Natural killer cell treated with Interleukin-12 subunit alpha and Interleukin-12 subunit beta and Interleukin-15 and Interleukin-18, amount 100 ng/mL, for 72 hours (primary cell): ENCODE measurements at regions not wholly inside any gene's neighbourhood (a gene's known extent, or its start where the extent isn't known, plus 50 kb on each side); places are given as distances from the start of the nearest gene placed in this dataset.

Source experiments
- ATAC-seq, 2 donors: fragments of 150-1000 bp; cut with Tn5 transposase in 1 of 2; sonication (Bioruptor Pico), chemical (Tn5 transposase) in 1 of 2; 2 replicates each; pipeline ENCODE4 v1.10.0; 2021
- DNase-seq: peaks from one replicate; pipeline ENCODE4 v3.0.0; 2022; ENCODE audit warnings: low spot score
- H3K27ac Mint-ChIP-seq, 2 donors: 1 replicate in 1 of 2; 2 replicates in 1 of 2; pipeline ENCODE4 v1.8.0; 2022; ENCODE audit warnings: mixed read lengths in 2 of 2, mild to moderate bottlenecking in 1 of 2, moderate library complexity in 1 of 2
- H3K27me3 Mint-ChIP-seq, 2 donors: 1 replicate in 1 of 2; 2 replicates in 1 of 2; pipeline ENCODE4 v1.8.0; 2022; ENCODE audit warnings: mixed read lengths in 2 of 2
- H3K36me3 Mint-ChIP-seq: one replicate; pipeline ENCODE4 v1.8.0; 2022; ENCODE audit warnings: mixed read lengths
- H3K4me1 Mint-ChIP-seq, 2 donors: 1 replicate in 1 of 2; 2 replicates in 1 of 2; pipeline ENCODE4 v1.8.0; 2022; ENCODE audit warnings: low read depth in 2 of 2, mixed read lengths in 2 of 2, mild to moderate bottlenecking in 1 of 2
- H3K4me3 Mint-ChIP-seq: one replicate; pipeline ENCODE4 v1.8.0; 2022; ENCODE audit warnings: mixed read lengths
- H3K9me3 Mint-ChIP-seq: 2 replicates; pipeline ENCODE4 v1.8.0; 2022; ENCODE audit warnings: mixed read lengths

GRCh38 chr4:156241896-156242295, 288.2 kb upstream of the CTSO start:
- Mint-ChIP-seq H3K4me1 (no peaks in the 10 kb centered on the region), H3K9me3 (peaks cover 15% of the 10 kb centered on the region), H3K4me3 (no peak overlapping the region), H3K27ac (no peak overlapping the region), H3K27me3 (no peaks in the 10 kb centered on the region), H3K36me3 (peaks cover 6% of the 10 kb centered on the region)
- DNase-seq: no peak
- no peak for ATAC-seq

DNA sequence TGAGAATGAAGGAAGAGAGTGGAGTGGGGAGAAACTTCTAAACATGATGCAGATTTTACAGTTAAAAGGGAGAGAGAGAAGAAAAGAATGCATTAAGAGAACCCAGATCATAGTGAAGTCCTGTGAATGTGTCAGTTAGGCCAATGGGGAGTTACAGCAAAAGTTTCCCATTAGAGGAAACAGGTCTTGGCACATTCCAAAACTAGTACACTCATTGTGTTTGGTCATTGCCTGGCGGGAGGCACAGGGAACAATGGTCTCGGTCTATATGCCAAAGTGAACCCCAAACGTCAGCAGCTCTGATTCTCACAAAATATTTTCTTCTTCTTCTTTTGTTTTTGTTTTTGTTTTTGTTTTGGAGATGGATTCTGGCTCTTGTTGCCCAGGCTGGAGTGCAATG, 284.5 kb upstream of the CTSO start:
- peaks cover 14% of the 10 kb centered on the region for H3K9me3 Mint-ChIP-seq
- DNase-seq (no peak), ATAC-seq (no peak)
- no peak overlapping the region for H3K27ac Mint-ChIP-seq
- no peaks in the 10 kb centered on the region for H3K4me1 Mint-ChIP-seq
- H3K4me3 Mint-ChIP-seq: no peak overlapping the region
- H3K27me3 Mint-ChIP-seq: no peaks in the 10 kb centered on the region
- H3K36me3 Mint-ChIP-seq: peaks cover 6% of the 10 kb centered on the region

DNA sequence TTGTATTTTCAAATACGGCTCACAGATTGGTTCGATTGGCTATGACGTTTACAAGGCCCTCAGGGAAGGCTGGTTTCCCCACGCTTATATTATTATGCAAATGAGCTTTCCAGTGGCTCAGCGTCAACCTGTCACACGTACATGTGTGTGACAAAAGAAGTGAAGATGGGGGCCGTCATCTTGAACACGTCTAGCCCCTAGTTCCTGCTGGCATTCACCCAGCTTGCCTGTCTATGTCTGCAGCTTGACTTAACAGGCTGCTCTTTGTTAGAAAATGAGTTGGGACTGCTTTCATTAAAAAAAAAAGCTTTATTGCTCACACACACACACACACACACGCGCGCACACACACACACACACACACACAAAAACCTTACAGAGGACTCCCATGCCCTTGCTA, 283.6 kb upstream of the CTSO start:
- H3K9me3 Mint-ChIP-seq: peaks cover 14% of the 10 kb centered on the region

DNA sequence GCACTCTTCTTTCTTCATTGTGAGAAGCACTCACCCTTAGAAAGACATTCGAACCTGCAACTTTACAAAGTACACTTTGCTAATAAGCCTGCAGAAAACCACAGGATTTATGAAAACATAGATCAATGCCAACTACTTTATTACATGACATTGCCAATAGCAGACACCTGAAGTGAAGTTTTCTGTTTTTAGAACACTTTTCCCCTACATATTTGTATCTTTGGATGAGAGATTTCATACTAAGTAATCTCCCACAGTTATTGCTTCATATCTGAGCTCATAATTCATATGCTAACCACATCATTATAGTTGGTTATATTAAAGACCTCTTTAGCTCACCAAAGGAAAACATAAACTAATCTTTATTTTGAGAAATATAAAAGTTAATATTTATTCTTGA, 276.5 kb upstream of the CTSO start:
- DNase-seq (no peak), ATAC-seq (no peak)
- Mint-ChIP-seq H3K27me3 (no peaks in the 10 kb centered on the region), H3K9me3 (peaks cover 10% of the 10 kb centered on the region), H3K4me3 (no peak overlapping the region), H3K36me3 (no peaks in the 10 kb centered on the region), H3K4me1 (no peaks in the 10 kb centered on the region), H3K27ac (no peak overlapping the region)

More for the DNA sequence above, 283.6 kb upstream of the CTSO start:
- peaks cover 5% of the 10 kb centered on the region for H3K36me3 Mint-ChIP-seq
- no peak overlapping the region for H3K27ac Mint-ChIP-seq
- DNase-seq (no peak), ATAC-seq (no peak)
- H3K27me3 Mint-ChIP-seq: no peaks in the 10 kb centered on the region
- H3K4me3 Mint-ChIP-seq: no peak overlapping the region
- H3K4me1 Mint-ChIP-seq: no peaks in the 10 kb centered on the region

DNA sequence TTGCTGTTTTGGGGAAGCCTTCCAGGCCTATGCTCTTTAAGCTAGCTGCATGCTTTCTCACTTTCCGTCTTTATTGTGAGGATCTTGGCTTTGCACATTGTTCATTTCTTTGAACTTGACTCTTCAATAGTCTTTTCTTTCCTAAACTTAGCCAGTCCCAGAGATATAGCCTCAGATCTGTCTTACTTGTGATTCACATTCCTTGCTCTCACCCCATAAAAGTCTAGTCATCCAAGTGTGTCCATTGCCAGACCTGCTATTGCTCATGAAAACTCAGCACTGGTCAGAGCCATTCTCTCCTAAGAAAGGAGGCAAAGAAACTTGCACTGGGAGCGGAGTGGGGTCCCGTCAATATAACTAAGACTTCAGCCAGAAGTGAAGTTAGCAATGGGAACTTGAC, 275.0 kb upstream of the CTSO start:
- Mint-ChIP-seq H3K36me3 (no peaks in the 10 kb centered on the region), H3K27me3 (no peaks in the 10 kb centered on the region), H3K4me3 (no peak overlapping the region), H3K9me3 (peaks cover 13% of the 10 kb centered on the region), H3K4me1 (no peaks in the 10 kb centered on the region), H3K27ac (no peak overlapping the region)
- ATAC-seq (no peak), DNase-seq (no peak)

GRCh38 chr4:156227321-156227720, 273.7 kb upstream of the CTSO start:
- Mint-ChIP-seq H3K4me1 (no peaks in the 10 kb centered on the region), H3K27ac (no peak overlapping the region), H3K27me3 (no peaks in the 10 kb centered on the region), H3K36me3 (no peaks in the 10 kb centered on the region), H3K4me3 (no peak overlapping the region), H3K9me3 (peaks cover 13% of the 10 kb centered on the region)
- no peak for DNase-seq
- no peak for ATAC-seq

DNA sequence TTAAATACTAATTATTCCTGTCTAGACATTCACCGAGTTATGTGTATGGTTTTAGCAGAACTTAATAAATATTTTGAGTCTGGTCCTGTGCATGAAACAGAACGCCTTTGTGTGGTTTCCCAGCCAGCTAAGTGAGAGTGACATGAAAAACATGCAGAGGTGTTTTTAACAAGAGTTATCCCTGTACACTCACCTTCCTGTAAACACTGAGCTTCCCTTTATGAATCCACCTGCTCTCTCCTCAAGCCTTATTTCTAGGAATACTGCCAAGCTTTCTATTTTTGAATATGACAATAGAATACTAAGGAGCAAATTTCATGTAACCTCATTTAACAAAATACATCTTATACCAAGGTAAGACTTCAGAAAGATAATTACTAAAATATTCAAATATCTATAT, 270.3 kb upstream of the CTSO start:
- no peaks in the 10 kb centered on the region for H3K4me1 Mint-ChIP-seq
- DNase-seq: no peak
- H3K27ac Mint-ChIP-seq: no peak overlapping the region
- no peak overlapping the region for H3K4me3 Mint-ChIP-seq
- H3K36me3 Mint-ChIP-seq: no peaks in the 10 kb centered on the region
- no peaks in the 10 kb centered on the region for H3K27me3 Mint-ChIP-seq
- peaks cover 25% of the 10 kb centered on the region for H3K9me3 Mint-ChIP-seq
- no peak for ATAC-seq

DNA sequence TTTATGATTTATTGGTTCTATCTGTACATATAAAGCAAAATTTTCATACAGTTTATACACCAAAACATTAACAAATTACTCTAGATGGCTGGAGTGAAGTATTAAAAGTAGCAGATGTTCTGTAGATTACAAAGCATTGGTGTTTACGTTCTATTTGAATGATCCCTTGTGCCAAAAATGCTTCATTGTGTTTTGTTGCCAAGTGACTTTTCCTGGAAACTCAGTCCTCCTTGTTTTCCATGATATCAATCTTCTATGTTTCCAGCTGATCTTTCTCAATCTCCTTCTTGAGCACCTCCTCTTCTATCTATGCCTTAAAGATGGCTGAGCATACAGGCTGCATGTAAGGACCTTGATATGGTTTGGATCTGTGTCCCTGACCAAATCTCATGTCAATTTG, 263.6 kb upstream of the CTSO start:
- no peak for ATAC-seq
- Mint-ChIP-seq H3K4me3 (no peak overlapping the region), H3K27ac (no peak overlapping the region), H3K36me3 (no peaks in the 10 kb centered on the region), H3K4me1 (no peaks in the 10 kb centered on the region), H3K27me3 (no peaks in the 10 kb centered on the region), H3K9me3 (peaks cover 22% of the 10 kb centered on the region)
- DNase-seq: no peak

- no peaks in the 10 kb centered on the region for H3K27me3 Mint-ChIP-seq
- H3K9me3 Mint-ChIP-seq: peaks cover 14% of the 10 kb centered on the region
- no peak for DNase-seq
- H3K36me3 Mint-ChIP-seq: no peaks in the 10 kb centered on the region
- no peak overlapping the region for H3K4me3 Mint-ChIP-seq
- no peaks in the 10 kb centered on the region for H3K4me1 Mint-ChIP-seq
- no peak for ATAC-seq
- no peak overlapping the region for H3K27ac Mint-ChIP-seq
Measured at GRCh38 chr4:156201050-156201449, 247.4 kb upstream of the CTSO start.

DNA sequence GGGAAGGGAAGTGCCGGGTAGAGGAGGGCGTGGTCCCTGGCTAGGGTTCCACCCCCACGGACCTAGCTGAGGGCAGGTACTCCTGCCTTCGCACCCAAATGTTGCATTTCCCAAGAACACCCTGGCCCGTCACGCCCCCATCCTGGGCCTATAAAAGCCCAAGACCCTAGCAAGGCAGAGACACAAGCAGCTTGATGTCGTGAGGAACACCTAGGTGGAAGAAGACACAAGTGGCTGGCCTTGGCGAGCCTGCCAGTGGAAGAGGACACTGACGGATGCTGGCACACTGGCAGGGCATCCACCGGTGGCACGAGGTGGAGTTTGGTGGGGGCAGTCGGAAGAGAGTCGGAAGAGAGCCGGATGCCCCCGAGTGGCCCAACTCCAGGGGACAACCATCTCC, 244.8 kb upstream of the CTSO start:
- peaks cover 10% of the 10 kb centered on the region for H3K9me3 Mint-ChIP-seq
- H3K4me1 Mint-ChIP-seq: no peaks in the 10 kb centered on the region
- H3K27ac Mint-ChIP-seq: no peak overlapping the region
- ATAC-seq: no peak
- H3K36me3 Mint-ChIP-seq: no peaks in the 10 kb centered on the region
- no peak for DNase-seq
- no peak overlapping the region for H3K4me3 Mint-ChIP-seq
- no peaks in the 10 kb centered on the region for H3K27me3 Mint-ChIP-seq

- Mint-ChIP-seq H3K4me1 (no peaks in the 10 kb centered on the region), H3K9me3 (peaks cover 7% of the 10 kb centered on the region), H3K4me3 (no peak overlapping the region), H3K27ac (no peak overlapping the region), H3K27me3 (no peaks in the 10 kb centered on the region), H3K36me3 (no peaks in the 10 kb centered on the region)
- no peak for DNase-seq
- no peak for ATAC-seq
Measured at GRCh38 chr4:156197216-156197615, 243.6 kb upstream of the CTSO start.

DNA sequence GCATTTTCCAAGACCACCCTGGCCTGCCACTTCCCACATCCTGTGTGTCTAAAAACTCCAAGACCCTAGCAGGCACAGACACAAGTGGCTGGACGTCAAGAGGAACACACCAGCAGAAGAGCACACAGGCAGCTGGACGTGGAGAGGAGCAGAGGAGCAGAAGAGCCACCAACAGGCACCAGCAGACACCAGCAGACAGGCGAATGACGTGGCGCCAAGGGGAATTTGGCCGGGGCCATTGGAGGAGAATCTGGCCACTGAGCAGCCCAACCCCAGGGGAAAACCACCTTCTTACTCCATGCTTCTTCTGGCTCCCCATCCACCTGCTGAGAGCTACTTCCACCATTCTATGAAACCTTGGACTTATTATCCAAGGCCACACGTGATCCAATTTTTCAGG, 243.1 kb upstream of the CTSO start:
- no peaks in the 10 kb centered on the region for H3K36me3 Mint-ChIP-seq
- H3K4me1 Mint-ChIP-seq: no peaks in the 10 kb centered on the region
- no peak overlapping the region for H3K4me3 Mint-ChIP-seq
- no peak overlapping the region for H3K27ac Mint-ChIP-seq
- ATAC-seq (no peak), DNase-seq (no peak)
- H3K27me3 Mint-ChIP-seq: no peaks in the 10 kb centered on the region
- H3K9me3 Mint-ChIP-seq: peaks cover 7% of the 10 kb centered on the region

- ATAC-seq (no peak), DNase-seq (no peak)
- H3K27me3 Mint-ChIP-seq: no peaks in the 10 kb centered on the region
- no peak overlapping the region for H3K4me3 Mint-ChIP-seq
- H3K9me3 Mint-ChIP-seq: peaks cover 7% of the 10 kb centered on the region
- H3K27ac Mint-ChIP-seq: no peak overlapping the region
- no peaks in the 10 kb centered on the region for H3K36me3 Mint-ChIP-seq
- no peaks in the 10 kb centered on the region for H3K4me1 Mint-ChIP-seq
Measured at GRCh38 chr4:156195914-156196313, 242.2 kb upstream of the CTSO start.

DNA sequence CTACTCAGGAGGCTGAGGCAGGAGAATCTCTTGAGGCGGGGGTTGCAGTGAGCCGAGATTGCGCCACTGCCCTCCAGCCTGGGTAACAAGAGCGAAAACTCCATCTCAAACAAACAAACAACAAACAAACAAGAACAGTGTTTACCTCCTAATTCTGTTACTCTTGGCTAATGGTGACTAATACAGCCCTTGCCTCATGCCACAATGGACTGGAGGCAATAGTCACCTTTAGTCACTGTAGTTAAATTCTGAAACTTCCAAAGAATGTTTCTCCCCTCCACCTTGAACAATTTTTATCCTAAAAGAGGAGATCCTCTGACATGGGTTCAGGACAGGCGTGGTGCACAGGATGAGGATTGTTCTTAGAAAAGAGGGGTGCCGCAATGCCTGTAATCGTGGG, 241.2 kb upstream of the CTSO start:
- Mint-ChIP-seq H3K27me3 (no peaks in the 10 kb centered on the region), H3K27ac (no peak overlapping the region), H3K4me1 (no peaks in the 10 kb centered on the region), H3K9me3 (peaks cover 7% of the 10 kb centered on the region), H3K36me3 (no peaks in the 10 kb centered on the region), H3K4me3 (no peak overlapping the region)
- no peak for DNase-seq
- no peak for ATAC-seq

DNA sequence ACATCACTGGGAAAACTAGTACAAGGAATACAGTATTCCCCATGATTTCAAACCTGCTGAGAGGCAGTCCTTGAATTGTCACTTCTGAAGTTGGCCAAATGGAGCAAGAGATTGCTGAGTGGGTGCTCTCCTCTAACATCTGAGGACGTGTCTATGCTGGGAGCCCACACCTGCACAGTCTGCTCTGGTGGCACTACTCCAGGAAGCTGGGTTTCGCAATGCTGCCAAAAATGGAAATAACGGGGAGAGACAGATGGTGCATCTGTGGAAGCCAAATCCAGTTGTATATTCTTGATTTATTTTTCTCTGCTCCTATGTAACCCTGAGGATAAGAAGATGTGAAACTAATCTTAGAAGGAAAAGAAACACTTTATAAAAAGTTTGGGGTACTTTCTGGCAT, 240.1 kb upstream of the CTSO start:
- Mint-ChIP-seq H3K9me3 (peaks cover 7% of the 10 kb centered on the region), H3K4me1 (no peaks in the 10 kb centered on the region), H3K4me3 (no peak overlapping the region), H3K36me3 (no peaks in the 10 kb centered on the region), H3K27ac (no peak overlapping the region), H3K27me3 (no peaks in the 10 kb centered on the region)
- no peak for DNase-seq
- no peak for ATAC-seq
